GM23248 (cell line): ENCODE measurements at regions not wholly inside any gene's neighbourhood (a gene's known extent, or its start where the extent isn't known, plus 50 kb on each side); places are given as distances from the start of the nearest gene placed in this dataset.

ENCODE experiments used
- EZH2 ChIP-seq: fragments of 200-600 bp; sonication (generic); IDR thresholded peaks from 2 replicates; pipeline ENCODE4 v1.6.1; 2018; ENCODE audit warnings: antibody characterized with exemption, mild to moderate bottlenecking; ENCODE audit not compliant: insufficient read depth, poor library complexity, severe bottlenecking
- EZH2phosphoT487 ChIP-seq: fragments of 200-600 bp; sonication (generic); IDR thresholded peaks from 2 replicates; pipeline ENCODE4 v1.6.1; 2018; ENCODE audit warnings: antibody characterized with exemption, moderate library complexity, mild to moderate bottlenecking, low read depth; ENCODE audit not compliant: insufficient read depth

DNA sequence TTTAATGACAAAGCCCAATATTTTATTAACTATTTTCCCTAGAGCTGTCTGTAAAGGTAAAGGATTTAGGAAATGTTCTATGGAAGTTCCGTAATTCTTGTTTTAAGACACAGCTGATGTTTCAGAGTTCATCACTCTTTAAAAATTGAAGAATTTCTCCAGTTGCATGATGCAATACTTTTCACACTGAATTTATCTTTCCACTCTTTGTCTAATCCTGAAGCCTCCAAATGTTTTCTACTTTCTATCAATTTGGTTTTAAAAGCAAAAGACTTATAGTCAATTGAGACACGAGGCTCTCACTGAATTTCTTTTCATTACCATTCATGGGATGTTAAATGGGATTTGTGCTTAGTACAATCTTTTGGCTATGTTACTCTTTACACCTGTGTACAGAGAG is 223.2 kb downstream of the TDRD15 start:
- no peak for TF ChIP-seq EZH2phosphoT487
- TF ChIP-seq EZH2 = no peak
